NCI-H2029 (cell line): ENCODE measurements at regions not wholly inside any gene's neighbourhood (a gene's known extent, or its start where the extent isn't known, plus 50 kb on each side); places are given as distances from the start of the nearest gene placed in this dataset.
A peak's percentile ranks its signal among the peaks of the same experiment; 100 is the strongest.

Experiments used
- DNase-seq: peaks from one replicate; lab custom pipeline; 2025; lab: John Stamatoyannopoulos, UW

DNA sequence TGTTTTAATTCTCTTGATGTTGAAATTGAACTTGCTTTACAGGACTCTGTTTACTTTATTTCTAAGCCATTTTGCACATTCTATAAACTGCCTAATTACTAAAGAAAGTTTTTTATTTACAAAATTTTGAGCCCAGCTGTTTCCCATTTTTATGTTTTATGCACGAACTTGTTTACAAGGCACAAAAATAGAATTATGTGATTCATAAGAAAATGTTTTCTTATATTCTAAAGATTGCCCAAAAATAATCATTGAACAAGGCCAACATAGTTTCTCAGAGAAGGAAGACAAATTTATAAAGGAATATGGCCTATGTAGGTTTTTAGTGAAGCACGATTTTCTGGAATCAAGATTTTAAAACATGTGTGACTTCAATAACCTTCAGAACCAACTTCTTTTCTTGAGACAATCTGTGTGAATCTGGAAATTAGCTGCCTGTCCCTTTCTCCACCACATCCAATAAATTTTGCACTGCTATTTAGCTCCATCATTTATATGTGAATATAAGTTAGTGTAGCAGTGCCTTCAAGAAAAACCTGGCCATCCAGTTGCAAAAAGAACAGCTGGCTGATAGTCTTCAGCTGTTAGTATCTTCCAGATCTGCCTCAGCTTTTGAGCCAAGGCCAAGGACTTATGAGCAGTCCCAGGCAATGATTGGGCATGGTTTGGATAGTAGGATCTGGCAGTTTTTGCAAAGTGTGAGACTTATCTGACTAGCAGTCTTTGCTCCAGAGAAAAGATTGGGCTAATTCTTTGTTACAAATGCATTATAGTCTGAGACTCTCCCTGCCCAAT, 253.2 kb upstream of the COL3A1 start:
- DNase-seq, result no peak

DNA sequence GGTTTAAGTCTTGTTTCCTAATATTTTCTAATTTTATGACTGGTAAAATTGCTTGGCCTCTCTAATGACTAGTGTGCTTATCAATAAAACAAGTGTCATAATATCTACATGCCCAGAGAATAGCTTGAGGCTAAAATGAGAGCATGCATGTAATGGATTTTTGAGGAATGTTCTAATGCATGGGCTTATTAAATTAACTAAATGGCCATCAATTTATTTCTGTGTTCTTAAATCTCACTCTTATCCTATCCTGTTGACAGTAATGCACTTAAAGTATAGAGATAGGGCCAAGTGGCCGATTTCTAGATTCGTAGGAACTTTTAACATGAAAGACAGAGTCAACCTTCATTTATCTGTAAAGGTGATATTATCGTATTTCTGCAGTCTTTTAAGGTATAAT, 252.4 kb upstream of the COL3A1 start:
- no peak for DNase-seq

DNA sequence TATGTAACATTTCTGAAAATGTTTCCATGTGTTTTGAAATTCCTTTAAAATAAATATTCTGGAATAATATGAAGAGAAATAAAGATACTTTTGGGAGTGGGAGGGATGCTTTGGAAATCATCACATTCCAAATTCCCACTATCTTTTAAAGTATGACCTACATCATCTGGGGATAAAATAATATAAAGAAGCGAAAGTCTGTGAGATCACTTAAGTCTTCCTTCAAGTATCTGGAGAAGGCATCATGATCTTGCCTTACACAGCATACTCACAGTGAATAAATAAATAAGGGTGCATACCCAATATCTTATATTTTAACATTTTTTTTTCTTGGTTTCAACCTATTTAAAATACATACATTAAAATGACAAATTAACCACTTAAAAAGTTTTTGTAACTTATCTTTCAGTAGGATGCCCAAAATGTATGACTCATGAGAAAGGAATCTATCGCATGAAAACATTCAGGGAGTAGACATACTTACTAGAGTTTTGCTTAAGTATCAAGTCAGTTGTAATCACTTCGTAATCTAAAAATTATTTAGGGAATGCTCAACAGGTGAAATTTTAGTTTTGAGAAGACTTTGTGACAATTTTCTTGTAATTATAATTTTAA, 248.3 kb upstream of the COL3A1 start:
- no peak for DNase-seq

DNA sequence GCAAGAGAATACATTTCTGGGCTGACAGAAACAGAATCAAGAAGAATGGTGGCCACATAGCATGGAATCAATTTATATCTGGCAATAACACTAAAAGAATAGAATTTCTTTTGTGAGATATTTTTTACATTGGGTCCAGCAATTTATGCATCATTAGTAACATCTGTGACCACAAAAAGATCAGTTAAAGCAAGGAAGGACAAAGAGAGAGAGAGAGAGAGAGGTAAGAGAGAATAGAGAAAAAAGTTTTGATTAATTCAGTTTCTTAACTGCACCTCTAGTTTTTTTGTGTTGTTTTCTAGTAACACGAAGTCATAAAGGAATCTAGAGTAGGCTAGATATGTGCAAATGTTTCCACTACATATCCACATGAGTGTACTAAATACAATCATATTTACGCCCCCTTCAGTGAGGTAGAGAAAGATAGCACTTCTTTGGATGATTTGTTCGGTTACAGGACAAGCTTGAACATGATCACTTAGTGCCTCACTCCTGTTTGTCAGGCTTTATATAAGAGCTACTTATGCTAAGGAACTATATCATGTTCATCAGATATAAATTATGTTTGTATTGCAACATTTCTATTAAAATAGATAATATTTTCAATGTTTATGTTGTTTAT, 247.4 kb upstream of the COL3A1 start:
- DNase-seq, result no peak

DNA sequence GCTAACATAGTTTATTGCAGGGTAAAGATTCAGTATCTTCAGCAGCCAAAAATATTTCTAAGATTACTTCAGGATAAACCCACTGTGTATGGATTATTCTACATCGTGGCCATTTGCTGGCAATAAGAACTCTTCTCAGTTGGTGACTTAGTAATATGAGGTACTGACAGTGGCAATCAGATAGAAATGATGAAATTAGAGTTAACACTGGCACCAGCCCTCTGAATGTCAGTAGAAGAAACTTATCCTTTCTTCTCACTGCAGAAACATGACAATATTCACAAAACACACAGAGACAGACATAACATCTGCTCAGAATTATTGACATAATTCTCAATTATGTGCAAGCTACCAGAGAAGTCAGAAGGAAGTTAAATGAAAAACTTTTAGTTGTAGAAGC, 246.3 kb upstream of the COL3A1 start:
- DNase-seq, result no peak

DNA sequence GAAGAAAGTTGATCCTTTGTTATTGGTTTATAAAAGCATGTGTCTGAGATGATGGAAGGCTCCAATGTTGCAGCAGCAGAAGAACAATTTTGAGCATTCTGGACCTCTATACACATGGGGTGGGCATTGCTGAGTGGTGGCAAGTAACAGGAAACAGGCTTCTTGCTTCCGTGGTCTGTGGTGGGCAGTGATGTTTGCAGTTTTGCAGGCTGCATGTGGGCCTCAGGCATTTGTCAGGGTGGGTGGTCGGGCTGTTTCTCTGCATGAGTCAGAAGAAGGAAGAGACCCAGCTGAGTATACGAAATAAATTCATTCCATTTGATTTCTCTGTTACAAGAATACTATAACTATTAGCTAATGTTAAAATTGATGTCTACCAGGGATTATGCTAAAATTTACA, 239.5 kb upstream of the COL3A1 start:
- no peak for DNase-seq

DNA sequence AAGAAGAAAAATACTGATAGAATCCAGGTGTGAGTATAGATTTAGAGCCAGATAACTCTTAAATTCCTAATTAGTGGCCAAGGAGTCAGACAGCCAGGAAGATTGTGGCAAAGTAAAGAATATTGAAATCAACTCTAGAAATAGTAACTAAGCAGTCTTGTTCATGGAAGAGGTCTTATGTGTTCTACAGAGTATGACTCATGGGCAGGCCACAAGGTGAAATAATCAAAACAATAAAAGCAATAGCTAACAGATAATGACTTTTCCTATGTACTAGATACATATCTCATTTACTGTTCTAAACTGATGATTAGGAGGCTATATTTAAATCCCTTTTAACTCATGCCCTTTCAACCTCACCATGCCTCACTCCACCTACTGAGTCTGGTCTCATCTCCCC, 227.4 kb upstream of the COL3A1 start:
- no peak for DNase-seq

DNA sequence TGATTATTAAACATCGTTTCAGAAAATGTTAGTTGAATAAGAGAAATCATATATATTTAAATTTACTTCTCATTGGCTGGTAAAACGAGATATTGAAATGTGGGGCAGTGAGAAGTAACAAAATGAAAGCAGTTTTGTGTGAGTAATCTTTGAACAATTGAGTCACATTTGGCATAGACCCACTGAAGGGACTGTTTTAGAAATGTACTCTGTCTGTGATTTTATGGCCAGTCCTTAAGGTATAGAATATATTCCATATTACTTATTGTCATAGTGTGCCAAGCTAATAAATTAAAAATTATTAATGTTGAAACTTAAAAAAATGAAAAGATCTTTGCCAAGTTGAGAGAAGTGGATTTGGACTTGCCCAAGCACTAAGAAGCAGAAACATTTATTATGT, 222.4 kb upstream of the COL3A1 start:
- no peak for DNase-seq

DNA sequence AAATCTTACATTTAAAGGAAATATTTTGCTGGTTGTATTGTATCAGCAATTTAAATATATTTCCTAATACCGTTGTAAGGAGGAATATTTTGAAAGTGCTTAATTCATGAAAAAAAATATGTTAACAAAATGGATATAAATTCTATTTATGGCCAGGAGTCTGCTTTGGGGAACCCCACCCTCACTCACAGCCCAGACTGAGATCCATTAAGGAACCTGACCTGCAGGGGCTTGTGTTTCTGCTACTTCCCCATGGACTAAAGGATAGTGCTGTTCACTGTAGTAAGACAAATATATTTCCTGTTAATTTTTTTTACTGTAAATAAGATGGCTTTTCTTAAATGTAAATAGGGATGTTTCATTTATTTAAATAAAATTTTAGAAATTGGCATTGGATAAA, 221.9 kb upstream of the COL3A1 start:
- DNase-seq, result no peak

DNA sequence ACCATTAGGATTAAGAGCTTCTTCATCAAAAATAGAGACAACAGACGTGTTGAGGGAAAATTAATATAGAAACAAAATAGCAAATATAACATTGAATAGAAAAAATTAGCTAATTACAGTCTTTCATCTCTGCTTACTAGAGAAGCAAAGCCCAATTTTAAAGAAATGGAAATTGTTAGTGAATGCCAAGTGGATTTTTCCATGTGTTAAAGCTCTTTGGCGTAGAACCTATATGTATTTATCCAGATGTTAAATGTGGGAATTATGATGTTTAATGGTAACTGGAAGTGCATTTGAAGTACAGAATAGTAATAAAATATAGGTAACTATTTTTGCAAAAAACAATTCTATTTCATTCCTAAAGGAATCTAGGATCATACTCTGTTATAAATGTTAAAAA, 212.0 kb upstream of the COL3A1 start:
- DNase-seq, result no peak

DNA sequence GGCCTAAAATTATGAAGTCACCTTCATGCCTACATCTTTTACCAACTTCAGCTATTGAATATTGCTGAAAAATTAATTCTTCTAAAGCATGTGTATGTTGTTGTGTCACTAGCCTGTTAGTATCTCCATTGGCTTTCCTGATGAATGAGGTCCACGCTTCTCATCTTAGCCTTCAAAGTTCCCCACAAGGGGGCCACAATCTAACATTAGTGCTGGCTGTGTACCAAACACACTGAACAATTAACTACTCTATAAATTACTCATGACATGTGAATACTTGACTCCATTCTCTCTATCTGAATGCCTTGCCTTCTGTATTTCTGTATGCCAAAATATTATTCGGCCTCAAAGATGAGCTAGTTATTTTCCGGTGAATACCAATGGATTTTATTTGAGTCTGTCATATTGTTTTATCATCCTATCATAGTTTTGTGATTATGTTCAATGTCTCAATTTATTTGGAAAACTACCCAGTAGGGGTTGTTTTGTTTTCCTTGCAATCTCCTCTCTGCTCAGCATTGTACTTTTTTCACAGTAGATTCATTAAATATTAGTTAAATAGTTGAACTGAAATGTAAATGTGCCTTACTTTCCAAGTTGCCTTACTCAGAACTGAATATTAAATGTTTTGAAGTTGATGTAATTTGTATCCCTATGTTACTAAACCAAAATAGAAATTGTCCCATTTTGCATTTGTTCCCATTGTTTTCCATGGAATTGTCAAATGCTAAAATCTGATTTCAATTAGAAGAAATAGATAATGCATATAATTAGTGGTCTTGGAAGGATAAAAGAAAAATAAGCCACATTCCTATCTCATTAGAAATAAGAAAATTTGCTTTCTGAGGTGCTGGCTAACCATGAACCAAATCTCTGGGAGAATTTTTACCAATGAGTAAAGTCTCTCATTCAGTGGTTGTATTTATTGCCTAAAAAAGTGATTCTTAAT, 208.4 kb upstream of the COL3A1 start:
- DNase-seq, result no peak

DNA sequence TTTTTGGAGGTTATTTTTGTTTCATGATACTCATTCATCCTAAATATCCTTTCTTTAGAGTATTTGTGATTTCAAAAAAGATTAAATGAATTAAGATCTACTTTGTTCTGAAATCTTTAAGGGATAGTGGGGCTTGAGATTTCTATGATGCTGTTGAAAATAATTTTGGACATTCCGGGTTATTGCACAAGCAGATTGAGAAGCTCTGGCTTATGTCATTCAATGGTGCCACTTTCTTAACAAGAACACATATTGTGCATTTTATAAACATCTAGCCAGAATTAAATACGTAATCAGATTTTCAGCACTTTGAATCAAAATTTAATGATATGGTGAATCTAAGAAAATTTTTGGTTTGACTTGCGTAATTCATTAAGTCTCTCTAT, 207.7 kb upstream of the COL3A1 start:
- DNase-seq, result no peak

DNA sequence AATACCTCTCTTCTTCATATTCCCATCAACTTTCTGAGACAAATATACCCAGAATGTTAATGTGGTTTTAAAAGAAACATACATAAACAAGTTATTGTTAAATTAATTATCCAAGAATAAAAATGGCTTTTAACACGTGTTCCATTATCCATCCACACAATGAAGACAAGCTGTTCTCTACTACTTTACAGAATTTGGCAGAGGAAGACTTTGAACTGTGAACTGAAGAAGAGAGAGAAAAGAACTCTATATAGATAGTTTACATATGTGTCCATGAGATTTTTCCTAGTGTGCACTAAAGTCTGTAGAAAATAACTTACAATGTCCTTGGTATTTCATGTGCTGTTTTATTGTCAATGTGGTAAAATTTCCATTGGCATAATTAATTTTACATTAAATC, 207.0 kb upstream of the COL3A1 start:
- no peak for DNase-seq

DNA sequence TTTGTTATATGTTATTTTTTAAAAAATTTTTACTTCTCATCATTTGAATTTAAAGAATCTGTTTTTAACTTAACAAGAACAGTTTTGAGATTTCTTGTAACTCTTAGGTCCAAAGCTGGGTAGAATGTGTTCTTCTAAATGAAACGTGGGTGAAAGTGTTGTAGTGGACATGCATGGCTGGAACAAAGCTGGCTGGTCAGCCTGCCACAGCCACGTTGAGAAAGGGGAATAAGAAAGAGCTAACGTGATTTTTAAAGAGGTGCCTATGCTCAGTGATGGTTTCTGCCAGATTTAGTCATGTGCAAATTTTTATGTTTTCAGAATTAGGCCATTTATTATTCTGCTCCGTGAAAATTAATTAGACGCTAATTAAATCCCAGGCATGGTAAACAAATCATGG, 203.9 kb upstream of the COL3A1 start:
- DNase-seq, result no peak

DNA sequence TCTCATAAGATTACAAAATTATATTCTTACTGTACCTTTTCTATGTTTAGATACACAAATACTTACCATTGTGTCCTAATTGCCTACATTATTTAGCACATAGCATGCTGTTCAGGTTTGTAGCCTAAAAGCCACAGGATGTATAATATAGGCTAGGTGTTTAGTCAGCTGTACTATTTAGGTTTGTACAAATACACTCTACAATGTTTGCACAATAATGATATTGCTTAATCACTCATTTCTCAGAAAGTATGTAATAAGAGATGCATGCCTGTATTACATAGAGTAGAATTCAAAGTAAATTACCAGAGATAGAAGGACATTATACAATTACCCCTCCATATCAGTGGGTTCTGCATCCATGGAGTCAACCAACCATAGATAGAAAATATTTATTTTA, 201.1 kb upstream of the COL3A1 start:
- DNase-seq, result peak; percentile 19

DNA sequence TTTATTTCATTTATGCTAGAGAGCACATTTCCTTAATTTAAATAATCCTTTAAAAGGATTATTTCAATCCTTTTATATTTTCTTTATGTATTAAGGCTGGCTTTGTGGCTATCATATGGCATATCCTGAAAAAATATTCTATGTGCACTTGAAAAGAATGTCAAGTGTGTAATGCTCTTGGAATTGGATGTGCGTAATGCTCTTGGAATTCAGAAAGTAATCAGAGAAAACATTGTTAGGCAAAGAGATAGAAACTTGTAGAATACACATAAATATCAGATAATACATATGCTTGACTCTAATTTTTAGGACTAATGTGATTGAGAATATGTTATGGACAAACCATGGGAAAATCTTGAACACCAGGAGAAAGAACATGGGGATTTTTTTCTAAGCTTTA, 197.5 kb upstream of the COL3A1 start:
- no peak for DNase-seq

DNA sequence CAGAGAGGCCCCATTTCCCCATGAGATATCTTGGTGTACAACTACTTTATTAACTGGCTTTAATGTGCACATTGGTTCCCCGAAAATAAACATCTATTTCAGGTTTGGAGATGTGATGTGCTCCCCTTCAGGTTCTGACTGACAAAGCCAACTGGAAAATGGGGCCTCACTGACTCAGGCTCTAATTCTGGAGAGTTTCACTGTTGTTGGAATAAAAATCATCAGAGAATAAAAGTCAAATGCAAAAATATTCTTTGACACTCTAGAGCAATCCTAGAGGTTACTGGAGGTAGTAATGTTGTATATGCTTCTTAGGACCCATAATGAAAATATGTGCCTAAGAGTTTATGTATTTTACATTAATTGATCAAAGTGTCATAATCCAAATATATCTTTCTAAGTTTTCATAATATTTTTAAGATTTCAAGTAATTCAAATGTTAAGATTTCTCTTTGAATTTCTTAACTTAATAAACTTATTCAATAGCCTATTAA, 189.9 kb upstream of the COL3A1 start:
- DNase-seq, result no peak

DNA sequence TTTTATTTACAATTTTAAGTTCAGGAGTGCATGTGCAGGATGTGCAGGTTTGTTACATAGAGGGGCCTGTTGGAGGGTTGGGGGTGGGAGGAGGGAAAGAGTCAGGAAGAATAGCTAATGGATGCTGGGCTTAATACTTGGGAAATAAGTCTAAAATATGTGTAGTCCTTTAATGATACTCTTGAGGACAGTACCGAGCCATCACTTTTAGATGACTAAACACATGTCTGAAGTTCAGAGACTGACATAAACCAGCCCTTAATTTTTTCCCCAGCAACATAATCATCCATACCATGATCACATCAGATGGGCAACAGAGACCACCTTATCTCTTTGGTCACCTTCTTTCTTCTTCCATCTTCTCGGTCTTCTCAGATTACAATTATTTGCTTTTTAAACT, 189.1 kb upstream of the COL3A1 start:
- no peak for DNase-seq

DNA sequence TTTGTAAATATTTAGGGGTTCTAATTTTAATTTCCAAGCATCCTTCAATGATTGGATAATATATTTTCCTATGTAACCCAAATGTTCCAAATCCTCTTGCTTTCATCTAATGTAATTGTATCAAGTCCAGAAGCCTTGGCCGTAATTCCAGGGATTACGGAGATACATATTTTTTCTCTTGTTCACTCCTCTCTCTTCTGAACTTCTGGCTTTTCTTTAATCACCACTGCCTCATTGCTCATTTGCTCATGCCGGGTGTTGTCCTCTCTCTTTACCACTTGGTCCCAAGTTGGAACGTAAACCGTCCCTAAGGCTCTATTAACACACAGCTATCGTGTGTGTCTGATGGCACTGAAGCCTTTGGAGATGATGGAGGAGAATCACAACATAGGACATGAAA, 188.7 kb upstream of the COL3A1 start:
- no peak for DNase-seq

DNA sequence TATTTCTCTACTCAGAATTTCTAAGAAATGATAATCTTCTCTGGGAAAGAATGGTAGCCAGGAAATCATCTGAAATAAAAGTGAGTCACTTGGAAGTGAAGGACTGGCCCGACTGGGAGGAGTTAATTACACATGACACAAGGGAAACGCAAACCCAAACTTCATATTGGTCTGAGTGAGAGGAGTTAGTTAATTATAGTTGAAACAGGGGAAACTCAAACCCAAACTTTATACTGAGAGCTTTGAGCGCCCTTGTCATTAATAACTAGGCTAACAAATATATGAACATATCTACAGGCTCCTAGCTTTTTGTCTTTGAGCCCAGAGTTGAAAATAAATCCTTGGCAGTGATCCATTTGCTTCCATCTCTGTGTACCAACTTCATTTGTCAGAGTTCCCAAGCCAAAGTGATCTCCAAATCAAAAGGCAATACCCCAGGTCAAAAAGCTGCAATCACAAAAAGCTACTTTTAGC, 187.8 kb upstream of the COL3A1 start:
- no peak for DNase-seq

DNA sequence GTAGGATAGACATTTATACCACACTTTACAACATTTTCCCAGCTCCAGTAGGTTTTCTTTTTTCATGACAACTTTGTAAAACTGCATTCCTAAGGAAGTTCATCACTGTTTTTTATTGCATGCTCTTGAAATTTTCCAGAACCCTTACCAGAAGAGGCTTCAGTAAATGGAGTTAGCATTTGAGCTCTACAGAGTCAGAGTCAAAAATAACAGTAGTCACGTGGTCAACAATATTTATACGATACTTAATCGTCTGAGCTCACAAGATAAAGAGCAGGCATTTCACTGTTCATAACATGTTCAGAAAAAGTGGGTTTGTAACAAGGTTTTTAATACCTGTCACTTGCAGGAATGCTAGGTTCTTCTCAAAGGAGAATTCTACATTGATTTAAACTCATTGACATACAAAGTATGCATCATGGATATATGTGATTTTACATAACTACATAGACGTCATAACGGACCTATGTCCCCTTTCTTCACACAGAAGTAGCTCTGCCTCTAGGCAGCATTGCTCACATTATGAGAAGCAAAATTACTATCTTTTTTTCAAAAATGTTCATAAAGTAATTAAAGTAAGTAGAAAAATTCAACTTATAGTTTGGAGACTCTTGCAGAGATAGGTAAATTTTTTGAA, 187.0 kb upstream of the COL3A1 start:
- no peak for DNase-seq
